NCI-H2081 (cell line): ENCODE measurements at regions not wholly inside any gene's neighbourhood (a gene's known extent, or its start where the extent isn't known, plus 50 kb on each side); places are given as distances from the start of the nearest gene placed in this dataset.
A peak's percentile ranks its signal among the peaks of the same experiment; 100 is the strongest.

Experiments used
- DNase-seq, 2 experiments: peaks; one replicate each; lab custom pipeline; 2025; lab: John Stamatoyannopoulos, UW

DNA sequence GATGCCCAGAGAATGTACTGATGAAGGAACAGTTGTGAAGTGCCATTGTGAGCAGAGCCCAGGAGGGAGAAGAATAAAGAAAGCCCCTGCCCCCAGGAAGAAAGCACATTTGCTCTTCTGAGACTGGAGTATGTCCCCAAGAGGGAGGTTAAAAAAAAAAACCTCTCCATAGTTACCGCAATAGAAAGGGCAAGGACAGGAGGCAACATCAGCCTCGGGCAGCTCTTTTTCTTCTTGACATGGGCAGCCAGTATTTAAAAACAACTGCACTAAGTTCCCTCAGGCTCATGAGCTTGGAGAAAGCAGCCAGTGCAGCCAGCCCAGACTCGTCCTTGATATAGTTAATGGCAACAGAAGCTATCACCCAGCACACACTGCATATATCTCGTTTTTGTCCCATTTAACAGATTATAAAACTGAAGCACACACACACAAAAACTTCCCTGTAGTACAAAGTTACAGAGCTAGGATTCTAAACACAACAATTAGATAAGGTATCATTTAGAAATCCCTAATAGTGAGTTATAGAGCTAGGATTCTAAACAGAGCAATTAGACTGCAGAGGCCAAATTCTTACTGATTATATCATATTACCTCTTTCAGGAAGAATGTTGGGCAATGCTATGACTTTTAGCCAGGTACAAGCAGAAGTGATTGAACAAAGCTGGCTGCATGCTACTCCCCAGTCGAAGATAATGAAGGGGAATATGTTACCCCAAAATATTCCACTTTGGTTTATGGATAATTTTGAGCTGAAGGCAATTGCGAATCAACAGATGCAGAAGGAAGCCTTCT lies 823.5 kb downstream of the GRID1 start:
- DNase-seq = no peak

DNA sequence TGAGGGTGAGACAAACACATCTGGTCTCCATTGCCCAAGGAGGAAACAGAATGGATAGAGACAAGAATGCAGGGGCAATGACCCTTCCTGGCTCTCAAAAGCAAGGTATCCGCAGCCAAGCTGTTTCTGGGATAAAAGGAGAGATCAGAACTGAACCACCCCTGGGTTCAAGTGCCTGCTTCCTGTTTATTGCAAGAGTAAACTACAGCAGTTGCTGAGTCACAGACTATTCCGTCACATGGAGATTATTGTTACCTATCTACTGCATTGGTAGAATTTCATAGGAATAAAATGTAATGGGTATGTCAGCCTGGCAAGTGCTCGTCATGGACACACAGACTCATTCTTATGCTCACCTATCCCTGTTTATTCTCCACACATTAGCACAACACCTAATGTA lies 821.6 kb downstream of the GRID1 start:
- DNase-seq = no peak

DNA sequence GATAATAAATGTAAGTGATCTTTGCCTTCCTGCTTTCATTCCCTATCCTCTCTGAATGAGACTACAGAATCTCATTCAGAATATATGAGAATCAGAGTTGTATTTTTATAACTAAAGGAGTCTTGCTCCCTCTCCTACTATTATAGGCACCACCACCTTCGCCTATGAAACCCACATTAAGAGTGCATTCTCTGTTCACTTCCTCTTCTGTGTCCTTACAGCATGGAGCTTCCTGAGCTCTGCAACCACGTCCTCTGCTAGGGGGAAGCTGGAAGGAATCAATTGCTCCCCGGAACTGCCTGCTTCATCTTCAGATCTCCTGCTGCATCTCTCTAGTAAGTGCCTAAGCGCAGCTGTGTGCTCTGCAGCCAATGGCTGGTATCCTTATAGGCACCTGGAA lies 820.7 kb downstream of the GRID1 start:
- DNase-seq = no peak

DNA sequence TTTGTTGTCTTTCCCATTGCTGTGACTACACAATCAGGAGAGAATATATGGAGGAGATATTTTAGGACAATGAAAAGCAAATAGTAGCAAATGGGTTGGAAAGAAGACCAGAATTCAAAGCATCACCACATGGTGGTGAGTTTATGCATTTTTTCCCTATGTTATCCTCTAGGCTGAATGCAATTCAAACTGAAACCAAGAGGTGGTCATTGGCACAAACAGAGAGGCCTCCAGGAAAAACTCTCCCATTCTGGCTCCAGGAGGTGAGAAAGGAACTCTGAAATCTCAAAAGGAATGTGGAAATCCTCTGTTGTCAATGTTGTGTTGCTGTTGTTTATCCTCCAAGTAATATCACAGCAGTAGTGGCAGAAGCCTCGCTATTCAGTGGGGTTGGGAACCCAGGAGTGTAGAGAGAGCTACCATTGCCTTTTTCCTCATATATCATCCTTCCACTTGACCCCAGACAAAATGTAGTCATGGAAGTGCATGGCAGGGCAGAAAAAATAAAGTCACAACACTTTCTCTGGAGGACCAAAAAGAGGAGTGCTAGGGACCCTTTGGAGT lies 819.1 kb downstream of the GRID1 start:
- DNase-seq = no peak

DNA sequence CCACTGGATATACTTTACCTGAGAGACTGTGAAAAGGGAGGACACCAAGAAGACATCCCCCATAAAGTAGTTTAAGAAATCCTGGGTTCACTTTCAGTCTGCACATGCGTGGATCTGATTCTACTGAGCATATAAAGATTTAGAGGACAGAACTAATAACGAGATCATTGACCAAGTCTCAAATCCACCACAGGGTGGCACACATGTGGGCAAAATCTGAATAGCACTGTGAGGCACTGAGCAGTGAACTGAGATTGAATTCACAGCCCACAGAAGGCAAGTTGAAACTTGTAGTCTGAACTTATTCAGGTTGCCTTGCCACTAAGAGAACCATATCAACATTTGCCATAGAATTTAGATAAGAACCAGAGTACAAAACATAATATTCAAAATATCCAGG lies 818.6 kb downstream of the GRID1 start:
- DNase-seq = peak; percentile 49 to 65
